Epithelial cell of proximal tubule (primary cell): ENCODE measurements at regions not wholly inside any gene's neighbourhood (a gene's known extent, or its start where the extent isn't known, plus 50 kb on each side); places are given as distances from the start of the nearest gene placed in this dataset.

Experiments used
- DNase-seq: peaks from one replicate; pipeline ENCODE4 v3.0.0-alpha.2; 2011; ENCODE audit warnings: low read depth
- H3K4me3 ChIP-seq: 2 replicates; pipeline ENCODE4 v1.5.1; 2011; ENCODE audit warnings: low read depth, mild to moderate bottlenecking, low read length
- TF ChIP-seq, protein P1 (sequence below): conservative IDR thresholded peaks from 2 replicates; pipeline ENCODE4 v1.5.1; 2012; ENCODE audit warnings: low read depth, mild to moderate bottlenecking, low read length

- DNase-seq = no peak
These were observed 408.8 kb downstream of the FUT8 start for GRCh38 chr14:65821224-65821753.

GRCh38 chr14:65824285-65824977 is 411.9 kb downstream of the FUT8 start:
- H3K4me3 ChIP-seq = no peak overlapping the region
- DNase-seq = no peak
- TF ChIP-seq, protein P1, sequence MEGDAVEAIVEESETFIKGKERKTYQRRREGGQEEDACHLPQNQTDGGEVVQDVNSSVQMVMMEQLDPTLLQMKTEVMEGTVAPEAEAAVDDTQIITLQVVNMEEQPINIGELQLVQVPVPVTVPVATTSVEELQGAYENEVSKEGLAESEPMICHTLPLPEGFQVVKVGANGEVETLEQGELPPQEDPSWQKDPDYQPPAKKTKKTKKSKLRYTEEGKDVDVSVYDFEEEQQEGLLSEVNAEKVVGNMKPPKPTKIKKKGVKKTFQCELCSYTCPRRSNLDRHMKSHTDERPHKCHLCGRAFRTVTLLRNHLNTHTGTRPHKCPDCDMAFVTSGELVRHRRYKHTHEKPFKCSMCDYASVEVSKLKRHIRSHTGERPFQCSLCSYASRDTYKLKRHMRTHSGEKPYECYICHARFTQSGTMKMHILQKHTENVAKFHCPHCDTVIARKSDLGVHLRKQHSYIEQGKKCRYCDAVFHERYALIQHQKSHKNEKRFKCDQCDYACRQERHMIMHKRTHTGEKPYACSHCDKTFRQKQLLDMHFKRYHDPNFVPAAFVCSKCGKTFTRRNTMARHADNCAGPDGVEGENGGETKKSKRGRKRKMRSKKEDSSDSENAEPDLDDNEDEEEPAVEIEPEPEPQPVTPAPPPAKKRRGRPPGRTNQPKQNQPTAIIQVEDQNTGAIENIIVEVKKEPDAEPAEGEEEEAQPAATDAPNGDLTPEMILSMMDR = peak; percentile 97

More at GRCh38 chr14:65821224-65821753, 408.8 kb downstream of the FUT8 start:
- TF ChIP-seq, protein P1 = no peak
- no peak overlapping the region for H3K4me3 ChIP-seq

- TF ChIP-seq, protein P1 = no peak
- no peak overlapping the region for H3K4me3 ChIP-seq
- no peak for DNase-seq
These were observed 412.4 kb downstream of the FUT8 start for GRCh38 chr14:65824978-65825299.

DNA sequence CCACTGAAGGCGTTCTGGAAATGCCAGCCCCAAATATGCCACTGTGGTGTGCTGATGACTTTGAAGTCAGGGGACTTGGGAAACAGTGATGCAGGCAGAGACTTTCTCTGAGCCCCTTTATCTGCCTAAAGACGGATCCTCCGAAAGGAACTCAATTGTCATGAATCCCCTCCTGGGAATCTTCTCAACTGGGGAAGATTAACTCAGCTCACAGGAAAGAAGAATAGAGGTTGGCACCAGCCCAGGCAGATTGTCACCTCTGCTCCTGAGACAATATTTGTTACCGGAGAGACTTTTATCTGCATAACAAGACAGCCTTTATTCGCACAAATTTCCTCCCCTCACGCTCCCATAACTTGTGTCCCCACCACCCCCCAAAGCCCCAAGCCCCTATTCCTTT is 414.4 kb downstream of the FUT8 start:
- TF ChIP-seq, protein P1 = no peak
- no peak overlapping the region for H3K4me3 ChIP-seq
- DNase-seq = no peak

DNA sequence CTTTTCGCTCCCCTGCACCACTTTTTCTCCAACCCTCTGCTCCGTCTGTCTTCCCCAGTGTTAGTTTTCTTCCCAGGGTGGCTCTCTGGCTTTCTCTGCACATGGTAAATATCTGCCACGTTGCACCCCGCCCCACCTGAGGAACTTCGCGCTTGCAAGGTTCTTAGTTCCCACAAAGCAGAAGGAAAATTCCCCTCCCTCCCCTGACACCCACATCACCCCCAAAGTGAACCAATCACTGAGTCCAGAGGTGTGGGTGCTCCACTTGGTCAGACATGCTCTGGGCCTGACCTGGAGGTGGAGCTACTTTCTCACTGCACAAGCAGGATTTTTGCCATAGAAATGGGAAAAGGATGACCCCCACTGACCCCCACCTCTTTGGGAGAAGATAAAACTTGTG is 415.0 kb downstream of the FUT8 start:
- no peak for DNase-seq
- TF ChIP-seq, protein P1 = peak; percentile 14

DNA sequence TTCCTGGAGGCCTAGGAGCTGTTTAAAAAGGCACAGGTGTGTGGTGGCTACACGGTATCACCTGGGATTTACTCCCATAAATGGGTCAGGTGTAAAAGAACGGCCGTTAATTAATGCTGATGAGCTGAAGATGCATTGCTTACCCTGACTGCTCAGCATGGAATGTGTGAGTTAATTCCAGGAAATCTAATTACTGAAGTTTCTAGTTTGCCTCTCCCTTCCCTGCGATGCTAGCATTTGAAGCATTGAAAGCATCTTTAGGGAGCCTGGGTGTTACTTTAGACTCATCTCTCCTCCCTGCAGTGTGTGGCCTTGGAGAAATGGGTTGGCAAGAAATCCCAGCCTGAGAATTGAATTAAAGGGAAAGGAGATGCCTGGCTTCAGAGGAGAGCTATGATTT is 415.9 kb downstream of the FUT8 start:
- DNase-seq = no peak
- H3K4me3 ChIP-seq = no peak overlapping the region
- TF ChIP-seq, protein P1 = no peak

More for the DNA sequence above, 415.0 kb downstream of the FUT8 start:
- H3K4me3 ChIP-seq = no peak overlapping the region
